Thyroid gland (tissue), 4 donors: ENCODE measurements at regions not wholly inside any gene's neighbourhood (a gene's known extent, or its start where the extent isn't known, plus 50 kb on each side); places are given as distances from the start of the nearest gene placed in this dataset.

Experiments used
- POLR2A ChIP-seq, 2 donors: fragments of 450-650 bp; IDR thresholded peaks; one replicate each; pipeline ENCODE4 v1.6.1; 2017; ENCODE audit warnings: antibody characterized with exemption in 2 of 2, mild to moderate bottlenecking in 2 of 2, moderate library complexity in 1 of 2
- TF ChIP-seq, protein P1 (sequence below), 6 experiments: fragments of 200-600 bp in 3 of 6; fragments of 450-650 bp in 3 of 6; sonication (generic) in 3 of 6; IDR thresholded peaks; one replicate each; pipeline ENCODE4 v1.5.1; 2016 to 2019; ENCODE audit warnings: antibody characterized with exemption in 6 of 6, mild to moderate bottlenecking in 2 of 6, inconsistent platforms in 1 of 6, moderate library complexity in 1 of 6

GRCh38 chr4:3701736-3702560 lies 64.2 kb upstream of the ADRA2C start:
- TF ChIP-seq POLR2A (IDR thresholded peaks at IDR 0.05): no peak
- TF ChIP-seq, protein P1, sequence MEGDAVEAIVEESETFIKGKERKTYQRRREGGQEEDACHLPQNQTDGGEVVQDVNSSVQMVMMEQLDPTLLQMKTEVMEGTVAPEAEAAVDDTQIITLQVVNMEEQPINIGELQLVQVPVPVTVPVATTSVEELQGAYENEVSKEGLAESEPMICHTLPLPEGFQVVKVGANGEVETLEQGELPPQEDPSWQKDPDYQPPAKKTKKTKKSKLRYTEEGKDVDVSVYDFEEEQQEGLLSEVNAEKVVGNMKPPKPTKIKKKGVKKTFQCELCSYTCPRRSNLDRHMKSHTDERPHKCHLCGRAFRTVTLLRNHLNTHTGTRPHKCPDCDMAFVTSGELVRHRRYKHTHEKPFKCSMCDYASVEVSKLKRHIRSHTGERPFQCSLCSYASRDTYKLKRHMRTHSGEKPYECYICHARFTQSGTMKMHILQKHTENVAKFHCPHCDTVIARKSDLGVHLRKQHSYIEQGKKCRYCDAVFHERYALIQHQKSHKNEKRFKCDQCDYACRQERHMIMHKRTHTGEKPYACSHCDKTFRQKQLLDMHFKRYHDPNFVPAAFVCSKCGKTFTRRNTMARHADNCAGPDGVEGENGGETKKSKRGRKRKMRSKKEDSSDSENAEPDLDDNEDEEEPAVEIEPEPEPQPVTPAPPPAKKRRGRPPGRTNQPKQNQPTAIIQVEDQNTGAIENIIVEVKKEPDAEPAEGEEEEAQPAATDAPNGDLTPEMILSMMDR (IDR thresholded peaks at IDR 0.05): no peak
